Mucosa of rectum (tissue), 2 donors: ENCODE measurements at regions not wholly inside any gene's neighbourhood (a gene's known extent, or its start where the extent isn't known, plus 50 kb on each side); places are given as distances from the start of the nearest gene placed in this dataset.
A peak's percentile ranks its signal among the peaks of the same experiment; 100 is the strongest.
"Not testable (repeated sequence)": the region's sequence is repeated elsewhere in the genome, so short reads cannot be mapped to it uniquely, and the experiment has no call there.

Source experiments
- H3K27ac ChIP-seq, 2 donors: one replicate each; pipeline ENCODE4 v1.7.0; 2013; ENCODE audit warnings: inconsistent platforms in 2 of 2, low read depth in 2 of 2, low read length in 2 of 2
- H3K27me3 ChIP-seq, 2 donors: one replicate each; pipeline ENCODE4 v1.7.0; 2013; ENCODE audit warnings: low read length in 2 of 2; ENCODE audit not compliant: control insufficient read depth in 2 of 2, insufficient read depth in 2 of 2
- H3K36me3 ChIP-seq, 2 donors: one replicate each; pipeline ENCODE4 v1.7.0; 2013; ENCODE audit warnings: low read length in 2 of 2; ENCODE audit not compliant: control insufficient read depth in 2 of 2, insufficient read depth in 2 of 2
- H3K4me1 ChIP-seq, 2 donors: one replicate each; pipeline ENCODE4 v1.7.0; 2013; ENCODE audit warnings: low read length in 2 of 2, mild to moderate bottlenecking in 1 of 2; ENCODE audit not compliant: control insufficient read depth in 2 of 2, insufficient read depth in 2 of 2
- H3K4me3 ChIP-seq, 2 donors: one replicate each; pipeline ENCODE4 v1.7.0; 2013; ENCODE audit warnings: low read length in 2 of 2
- H3K9ac ChIP-seq, 2 donors: one replicate each; pipeline ENCODE4 v1.7.0; 2013; ENCODE audit warnings: low read length in 2 of 2, low read depth in 1 of 2, mild to moderate bottlenecking in 1 of 2
- H3K9me3 ChIP-seq, 2 donors: one replicate each; pipeline ENCODE4 v1.7.0; 2013; ENCODE audit warnings: low read length in 2 of 2; ENCODE audit not compliant: control insufficient read depth in 2 of 2
- donor health status: healthy.
- donor health status: Normal muscosa, but diverticular disease.

DNA sequence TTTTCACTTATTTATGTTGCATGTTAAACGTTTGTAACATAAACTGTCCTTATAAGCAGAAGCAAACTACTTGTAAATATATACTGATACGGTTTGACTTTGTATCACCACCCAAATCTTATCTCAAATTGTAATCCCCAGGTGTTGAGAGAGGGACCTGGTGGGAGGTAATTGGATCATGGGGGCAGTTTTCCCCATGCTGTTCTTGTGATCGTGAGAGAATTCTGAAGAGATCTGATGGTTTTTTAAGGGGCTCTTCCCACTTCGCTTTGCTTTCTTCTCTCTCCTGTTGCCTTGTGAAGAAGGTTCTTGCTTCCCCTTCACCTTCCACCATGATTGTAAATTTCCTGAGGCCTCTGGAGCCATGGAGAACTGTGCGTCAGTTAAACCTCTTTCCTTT is 87.1 kb upstream of the MAPK10 start:
- no peaks in the 10 kb centered on the region for H3K9me3 ChIP-seq
- H3K9ac ChIP-seq: no peak overlapping the region
- H3K4me3 ChIP-seq: no peak overlapping the region
- no peaks in the 10 kb centered on the region for H3K4me1 ChIP-seq
- H3K27ac ChIP-seq: no peak overlapping the region
- H3K27me3 ChIP-seq: no peaks in the 10 kb centered on the region
- H3K36me3 ChIP-seq: no peaks in the 10 kb centered on the region

GRCh38 chr4:86448871-86449270 is 89.0 kb upstream of the MAPK10 start:
- Histone ChIP-seq H3K4me1 (no peaks in the 10 kb centered on the region), H3K9me3 (no peaks in the 10 kb centered on the region), H3K36me3 (no peaks in the 10 kb centered on the region), H3K9ac (no peak overlapping the region), H3K4me3 (no peak overlapping the region), H3K27ac (no peak overlapping the region), H3K27me3 (no peaks in the 10 kb centered on the region)

DNA sequence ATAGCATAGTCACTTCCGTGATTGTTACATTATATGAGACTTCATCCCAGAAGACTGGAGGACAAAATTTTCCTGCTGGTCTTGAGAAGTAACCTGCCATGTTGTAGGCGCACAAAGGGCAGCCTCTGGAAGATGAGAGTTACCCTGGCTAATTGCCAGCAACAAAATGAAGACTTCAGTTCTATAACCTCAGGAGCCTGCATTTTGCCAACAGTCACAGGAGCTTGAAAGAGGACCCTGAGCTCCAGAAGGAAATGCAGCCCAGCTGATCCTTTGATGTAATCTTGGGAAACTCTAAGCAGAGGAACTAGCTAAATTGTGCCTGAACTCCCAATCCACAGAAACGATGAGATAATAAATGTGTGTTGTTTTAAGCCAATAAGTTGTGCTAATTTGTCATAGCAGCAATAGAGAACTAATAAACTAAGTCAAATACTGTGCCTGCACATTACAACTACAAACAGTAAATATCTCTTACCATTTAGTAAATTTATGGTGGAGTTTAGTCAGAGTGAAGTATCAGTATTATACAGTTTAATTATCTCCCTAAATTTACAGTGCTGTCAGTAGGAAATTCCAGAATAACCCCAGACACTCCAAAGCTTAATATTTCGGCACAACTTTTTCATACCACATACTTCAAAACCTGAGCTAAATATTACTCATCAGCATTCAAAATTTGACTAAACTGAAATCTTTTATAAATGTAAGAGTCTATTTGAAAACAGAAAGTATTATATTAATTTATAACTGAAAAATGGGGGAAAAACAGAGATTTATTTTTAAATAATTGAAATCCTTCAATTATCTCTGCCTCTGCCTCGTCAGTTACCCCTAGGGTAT is 90.1 kb upstream of the MAPK10 start:
- H3K27ac ChIP-seq: no peak overlapping the region
- H3K4me1 ChIP-seq: no peaks in the 10 kb centered on the region
- no peaks in the 10 kb centered on the region for H3K36me3 ChIP-seq
- no peak overlapping the region for H3K9ac ChIP-seq
- H3K27me3 ChIP-seq: no peaks in the 10 kb centered on the region
- no peaks in the 10 kb centered on the region for H3K9me3 ChIP-seq
- H3K4me3 ChIP-seq: no peak overlapping the region

GRCh38 chr4:86450861-86451260 is 91.0 kb upstream of the MAPK10 start:
- H3K9ac ChIP-seq: no peak overlapping the region
- no peaks in the 10 kb centered on the region for H3K36me3 ChIP-seq
- no peak overlapping the region for H3K4me3 ChIP-seq
- no peaks in the 10 kb centered on the region for H3K27me3 ChIP-seq
- H3K27ac ChIP-seq: no peak overlapping the region
- no peaks in the 10 kb centered on the region for H3K4me1 ChIP-seq
- H3K9me3 ChIP-seq: no peaks in the 10 kb centered on the region

- H3K9ac ChIP-seq: no peak overlapping the region
- no peaks in the 10 kb centered on the region for H3K36me3 ChIP-seq
- peak overlapping the region; percentile 2 to 39 for H3K4me3 ChIP-seq
Measured at GRCh38 chr4:86451560-86452330, 91.9 kb upstream of the MAPK10 start.

GRCh38 chr4:86452422-86452891 is 92.6 kb upstream of the MAPK10 start:
- no peaks in the 10 kb centered on the region for H3K9me3 ChIP-seq
- H3K36me3 ChIP-seq: no peaks in the 10 kb centered on the region
- H3K4me1 ChIP-seq: no peaks in the 10 kb centered on the region
- no peak overlapping the region for H3K9ac ChIP-seq
- H3K27ac ChIP-seq: peak overlapping the region; percentile 11 to 39
- H3K4me3 ChIP-seq: peak overlapping the region; percentile 17 to 39
- no peaks in the 10 kb centered on the region for H3K27me3 ChIP-seq

More at GRCh38 chr4:86451560-86452330, 91.9 kb upstream of the MAPK10 start:
- H3K27me3 ChIP-seq: no peaks in the 10 kb centered on the region
- no peak overlapping the region for H3K27ac ChIP-seq
- no peaks in the 10 kb centered on the region for H3K4me1 ChIP-seq
- no peaks in the 10 kb centered on the region for H3K9me3 ChIP-seq

GRCh38 chr4:86452924-86453531 is 93.2 kb upstream of the MAPK10 start:
- no peaks in the 10 kb centered on the region for H3K36me3 ChIP-seq
- H3K4me1 ChIP-seq: no peaks in the 10 kb centered on the region
- H3K4me3 ChIP-seq: peak overlapping the region; percentile 17 to 39
- no peak overlapping the region for H3K9ac ChIP-seq
- peak overlapping the region; percentile 11 to 39 for H3K27ac ChIP-seq
- no peaks in the 10 kb centered on the region for H3K27me3 ChIP-seq
- no peaks in the 10 kb centered on the region for H3K9me3 ChIP-seq

DNA sequence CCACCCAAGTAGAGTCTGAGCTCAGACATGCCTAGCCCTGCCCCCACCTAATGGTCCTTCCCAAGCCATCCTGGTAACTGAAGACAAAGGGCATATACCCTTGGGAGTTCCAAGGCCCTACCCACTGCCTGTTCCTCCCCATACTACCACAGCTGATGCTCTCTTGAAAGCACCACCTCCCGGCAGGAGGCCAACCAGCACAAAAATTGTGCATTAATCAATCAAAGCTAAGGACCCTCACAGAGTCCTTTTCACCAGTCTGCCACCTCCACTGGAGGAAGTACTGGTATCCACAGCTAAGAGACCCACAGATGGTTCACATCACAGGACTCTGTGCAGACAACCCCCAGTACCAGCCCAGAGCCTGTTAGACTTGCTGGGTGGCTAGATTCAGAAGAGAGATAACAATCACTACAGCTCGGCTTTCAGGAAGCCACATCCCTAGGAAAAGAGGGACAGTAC is 93.8 kb upstream of the MAPK10 start:
- not testable (repeated sequence) for H3K9me3 ChIP-seq

GRCh38 chr4:86461849-86462248 is 102.0 kb upstream of the MAPK10 start:
- Histone ChIP-seq H3K36me3 (no peaks in the 10 kb centered on the region), H3K4me1 (no peaks in the 10 kb centered on the region), H3K9ac (no peak overlapping the region), H3K27me3 (no peaks in the 10 kb centered on the region), H3K9me3 (no peaks in the 10 kb centered on the region), H3K27ac (no peak overlapping the region), H3K4me3 (no peak overlapping the region)

More for the DNA sequence above, 93.8 kb upstream of the MAPK10 start:
- H3K27ac ChIP-seq, H3K4me1 ChIP-seq, H3K4me3 ChIP-seq, H3K9ac ChIP-seq, H3K36me3 ChIP-seq, H3K27me3 ChIP-seq: not testable (repeated sequence)
